OCI-LY1 (cell line): ENCODE measurements at regions not wholly inside any gene's neighbourhood (a gene's known extent, or its start where the extent isn't known, plus 50 kb on each side); places are given as distances from the start of the nearest gene placed in this dataset.

Experiments used
- H2AFZ ChIP-seq: fragments of 200-600 bp; sonication (generic), shearing (Covaris generic); 2 replicates; pipeline ENCODE4 v1.6.0; 2014; ENCODE audit warnings: antibody characterized with exemption, mild to moderate bottlenecking, low read length
- H3F3A ChIP-seq: fragments of 200-600 bp; sonication (generic), shearing (Covaris generic); 2 replicates; pipeline ENCODE4 v1.6.0; 2014; ENCODE audit warnings: mild to moderate bottlenecking, antibody characterized with exemption, low read length, moderate library complexity; ENCODE audit not compliant: insufficient read depth
- H3K27ac ChIP-seq: fragments of 200-600 bp; sonication (generic); 2 replicates; pipeline ENCODE4 v1.5.1; 2014; ENCODE audit warnings: low read length, mixed run types, mild to moderate bottlenecking, low read depth; ENCODE audit not compliant: poor library complexity, severe bottlenecking
- H3K27me3 ChIP-seq: fragments of 200-600 bp; sonication (generic); 2 replicates; pipeline ENCODE4 v1.6.0; 2014; ENCODE audit warnings: antibody characterized with exemption, mild to moderate bottlenecking, low read length, moderate library complexity; ENCODE audit not compliant: insufficient read depth
- H3K36me3 ChIP-seq: fragments of 200-600 bp; sonication (generic); 2 replicates; pipeline ENCODE4 v1.6.1; 2014; ENCODE audit warnings: mild to moderate bottlenecking, antibody characterized with exemption, low read length, moderate library complexity, mixed read lengths; ENCODE audit not compliant: insufficient read depth
- H3K4me1 ChIP-seq: fragments of 200-600 bp; sonication (generic); 2 replicates; pipeline ENCODE4 v1.5.1; 2014; ENCODE audit warnings: mild to moderate bottlenecking, low read length, moderate library complexity; ENCODE audit not compliant: insufficient read depth, severe bottlenecking
- H3K4me2 ChIP-seq: fragments of 200-600 bp; sonication (generic), shearing (Covaris generic); 2 replicates; pipeline ENCODE4 v1.6.1; 2014; ENCODE audit warnings: low read length
- H3K4me3 ChIP-seq: fragments of 200-600 bp; sonication (generic); 2 replicates; pipeline ENCODE4 v1.5.1; 2014; ENCODE audit warnings: low read length, low read depth, mild to moderate bottlenecking, mixed read lengths; ENCODE audit not compliant: poor library complexity, severe bottlenecking
- H3K79me2 ChIP-seq: fragments of 200-600 bp; shearing (Covaris generic); 2 replicates; pipeline ENCODE4 v1.6.1; 2016; ENCODE audit warnings: mixed run types, low read length, mixed read lengths; ENCODE audit not compliant: insufficient read depth
- H3K9ac ChIP-seq: fragments of 200-600 bp; sonication (generic), shearing (Covaris generic); 2 replicates; pipeline ENCODE4 v1.6.1; 2014; ENCODE audit warnings: mild to moderate bottlenecking, low read length, mixed read lengths
- H3K9me2 ChIP-seq: fragments of 200-600 bp; sonication (generic), shearing (Covaris generic); 2 replicates; pipeline ENCODE4 v1.6.1; 2014; ENCODE audit warnings: low read depth, mild to moderate bottlenecking, low read length, mixed read lengths
- H3K9me3 ChIP-seq: fragments of 200-600 bp; shearing (Covaris generic); 2 replicates; pipeline ENCODE4 v1.6.1; 2014; ENCODE audit warnings: low read length, mixed read lengths
- H4K20me1 ChIP-seq: fragments of 200-600 bp; sonication (generic), shearing (Covaris generic); 2 replicates; pipeline ENCODE4 v1.6.0; 2016; ENCODE audit warnings: mild to moderate bottlenecking, low read length; ENCODE audit not compliant: insufficient read depth
- EZH2 ChIP-seq: fragments of 200-600 bp; sonication (generic), shearing (Covaris generic); IDR thresholded peaks from 2 replicates; pipeline ENCODE4 v1.8.0; 2017; ENCODE audit warnings: borderline replicate concordance, mixed run types, mild to moderate bottlenecking, antibody characterized with exemption, low read length, moderate library complexity, mixed read lengths
- TF ChIP-seq, protein P1 (sequence below): fragments of 200-600 bp; sonication (generic), shearing (Covaris generic); IDR thresholded peaks from 2 replicates; pipeline ENCODE4 v1.5.1; 2017; ENCODE audit warnings: mild to moderate bottlenecking, antibody characterized with exemption, low read length, moderate library complexity, mixed read lengths

DNA sequence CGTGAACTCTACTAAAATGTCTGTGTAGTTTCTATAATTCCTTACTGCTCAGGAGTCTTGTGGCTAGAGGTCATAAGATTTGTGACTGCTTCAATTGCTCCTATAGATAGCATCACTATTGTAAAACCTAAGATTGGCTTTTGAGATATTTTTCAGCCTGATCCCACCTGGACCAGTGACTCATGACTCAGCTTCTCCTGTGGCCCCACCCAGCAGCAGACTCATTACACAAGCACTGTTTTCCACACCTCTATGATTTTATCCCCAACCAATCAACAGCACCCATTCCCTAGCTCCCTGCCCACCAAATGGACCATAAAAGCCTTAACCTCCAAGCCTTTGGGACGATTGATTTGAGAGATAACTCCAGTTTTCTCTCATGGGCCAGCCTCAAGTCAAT, 1157.0 kb upstream of the INTU start:
- Histone ChIP-seq H3K27ac (no peak overlapping the region), H2AFZ (no peak overlapping the region), H3K4me3 (no peak overlapping the region), H3K79me2 (no peaks in the 10 kb centered on the region), H3K27me3 (no peaks in the 10 kb centered on the region), H3K9me2 (no peaks in the 10 kb centered on the region), H3K4me1 (no peaks in the 10 kb centered on the region), H4K20me1 (no peaks in the 10 kb centered on the region), H3K9ac (no peak overlapping the region), H3K4me2 (no peak overlapping the region), H3F3A (no peaks in the 10 kb centered on the region), H3K9me3 (no peaks in the 10 kb centered on the region), H3K36me3 (no peaks in the 10 kb centered on the region)
- TF ChIP-seq, protein P1, sequence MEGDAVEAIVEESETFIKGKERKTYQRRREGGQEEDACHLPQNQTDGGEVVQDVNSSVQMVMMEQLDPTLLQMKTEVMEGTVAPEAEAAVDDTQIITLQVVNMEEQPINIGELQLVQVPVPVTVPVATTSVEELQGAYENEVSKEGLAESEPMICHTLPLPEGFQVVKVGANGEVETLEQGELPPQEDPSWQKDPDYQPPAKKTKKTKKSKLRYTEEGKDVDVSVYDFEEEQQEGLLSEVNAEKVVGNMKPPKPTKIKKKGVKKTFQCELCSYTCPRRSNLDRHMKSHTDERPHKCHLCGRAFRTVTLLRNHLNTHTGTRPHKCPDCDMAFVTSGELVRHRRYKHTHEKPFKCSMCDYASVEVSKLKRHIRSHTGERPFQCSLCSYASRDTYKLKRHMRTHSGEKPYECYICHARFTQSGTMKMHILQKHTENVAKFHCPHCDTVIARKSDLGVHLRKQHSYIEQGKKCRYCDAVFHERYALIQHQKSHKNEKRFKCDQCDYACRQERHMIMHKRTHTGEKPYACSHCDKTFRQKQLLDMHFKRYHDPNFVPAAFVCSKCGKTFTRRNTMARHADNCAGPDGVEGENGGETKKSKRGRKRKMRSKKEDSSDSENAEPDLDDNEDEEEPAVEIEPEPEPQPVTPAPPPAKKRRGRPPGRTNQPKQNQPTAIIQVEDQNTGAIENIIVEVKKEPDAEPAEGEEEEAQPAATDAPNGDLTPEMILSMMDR, result no peak
- TF ChIP-seq EZH2, result no peak

DNA sequence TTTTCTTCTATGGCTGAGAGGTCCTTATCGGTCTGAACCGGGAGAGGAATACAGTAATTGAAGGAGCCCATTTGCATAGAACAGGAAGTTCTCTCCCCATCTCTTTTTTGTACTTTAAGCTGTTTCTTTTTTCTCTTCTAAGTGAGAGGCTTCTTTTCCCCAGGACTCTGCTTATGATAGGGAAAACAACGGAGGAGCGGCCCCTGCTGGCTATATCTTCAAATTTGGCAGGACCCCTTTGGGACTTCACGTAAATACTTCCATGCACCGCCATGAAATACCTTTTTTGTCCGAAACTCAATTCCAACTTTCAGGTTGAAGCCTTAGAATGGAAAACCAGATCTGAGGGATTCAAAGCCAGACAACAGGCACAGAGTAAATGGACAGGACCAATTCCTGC, 1153.0 kb upstream of the INTU start:
- Histone ChIP-seq H3K79me2 (no peaks in the 10 kb centered on the region), H3K9ac (no peak overlapping the region), H2AFZ (no peak overlapping the region), H3K27me3 (no peaks in the 10 kb centered on the region), H4K20me1 (no peaks in the 10 kb centered on the region), H3K9me2 (no peaks in the 10 kb centered on the region), H3K4me1 (no peaks in the 10 kb centered on the region), H3K27ac (no peak overlapping the region), H3K4me3 (no peak overlapping the region), H3K4me2 (no peak overlapping the region), H3K36me3 (no peaks in the 10 kb centered on the region), H3K9me3 (no peaks in the 10 kb centered on the region), H3F3A (no peaks in the 10 kb centered on the region)
- TF ChIP-seq EZH2, result no peak
- TF ChIP-seq, protein P1, result no peak

DNA sequence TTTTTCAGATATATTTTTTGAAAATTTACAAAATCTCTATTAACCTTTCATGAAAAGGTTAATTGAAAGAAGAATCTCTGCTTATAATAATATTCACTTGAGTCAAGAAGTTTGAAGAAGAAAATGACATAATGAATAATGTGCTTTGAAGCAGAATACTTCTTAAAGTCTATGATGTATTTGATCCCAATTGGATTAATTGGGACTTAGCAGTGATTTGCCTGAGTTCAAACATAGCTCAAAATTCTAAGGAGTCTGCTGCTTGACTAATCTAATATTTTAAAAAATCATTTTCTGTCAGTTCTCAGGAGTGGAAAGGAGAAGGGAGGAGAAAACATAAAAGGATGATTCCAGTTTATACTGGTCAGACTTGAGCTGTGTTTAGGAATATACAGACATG, 1150.4 kb upstream of the INTU start:
- no peaks in the 10 kb centered on the region for H3F3A ChIP-seq

More for the DNA sequence above, 1150.4 kb upstream of the INTU start:
- Histone ChIP-seq H3K27me3 (no peaks in the 10 kb centered on the region), H3K9me3 (no peaks in the 10 kb centered on the region), H4K20me1 (no peaks in the 10 kb centered on the region), H3K9ac (no peak overlapping the region), H3K9me2 (no peaks in the 10 kb centered on the region), H3K27ac (no peak overlapping the region), H3K4me3 (no peak overlapping the region), H3K79me2 (no peaks in the 10 kb centered on the region), H3K4me1 (no peaks in the 10 kb centered on the region), H2AFZ (no peak overlapping the region), H3K36me3 (no peaks in the 10 kb centered on the region), H3K4me2 (no peak overlapping the region)
- no peak for TF ChIP-seq EZH2
- TF ChIP-seq, protein P1, result no peak
